Cardiac fibroblast (primary cell): ENCODE measurements at regions not wholly inside any gene's neighbourhood (a gene's known extent, or its start where the extent isn't known, plus 50 kb on each side); places are given as distances from the start of the nearest gene placed in this dataset.

Experiments
- DNase-seq, 2 donors: peaks; one replicate each; pipeline versions ENCODE4 v3.0.0 to v3.0.0-alpha.2; 2010; ENCODE audit warnings: low read depth in 2 of 2
- H3K4me3 ChIP-seq, 2 donors: replicated peaks in 1 of 2; 1 replicate in 1 of 2; 2 replicates in 1 of 2; pipeline ENCODE4 v1.5.1; 2011; ENCODE audit warnings: low read depth in 2 of 2, low read length in 2 of 2, mild to moderate bottlenecking in 2 of 2, moderate library complexity in 1 of 2
- TF ChIP-seq, protein P1 (sequence below): IDR thresholded peaks from one replicate; pipeline ENCODE4 v1.5.1; 2011; ENCODE audit warnings: low read depth, mild to moderate bottlenecking, low read length, inconsistent platforms

DNA sequence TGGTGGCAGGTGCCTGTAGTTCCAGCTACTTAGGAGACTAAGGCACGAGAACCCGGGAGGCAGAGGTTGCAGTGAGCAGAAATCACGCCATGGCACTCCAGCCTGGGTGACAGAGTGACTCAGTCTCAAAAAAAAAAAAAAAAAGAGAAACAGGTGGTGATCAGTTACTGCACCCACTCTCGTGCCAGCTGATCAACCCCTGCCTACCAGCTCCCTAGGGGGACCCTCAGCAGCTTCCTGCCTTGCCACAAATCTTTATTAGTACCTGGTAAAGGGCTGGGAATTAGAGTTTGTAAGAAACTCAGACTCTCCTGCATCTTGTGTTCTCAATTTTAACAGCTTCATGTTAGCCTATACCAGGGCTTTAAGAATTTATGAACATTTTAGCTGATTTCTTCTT lies 914.9 kb downstream of the EFNA5 start:
- TF ChIP-seq, protein P1, sequence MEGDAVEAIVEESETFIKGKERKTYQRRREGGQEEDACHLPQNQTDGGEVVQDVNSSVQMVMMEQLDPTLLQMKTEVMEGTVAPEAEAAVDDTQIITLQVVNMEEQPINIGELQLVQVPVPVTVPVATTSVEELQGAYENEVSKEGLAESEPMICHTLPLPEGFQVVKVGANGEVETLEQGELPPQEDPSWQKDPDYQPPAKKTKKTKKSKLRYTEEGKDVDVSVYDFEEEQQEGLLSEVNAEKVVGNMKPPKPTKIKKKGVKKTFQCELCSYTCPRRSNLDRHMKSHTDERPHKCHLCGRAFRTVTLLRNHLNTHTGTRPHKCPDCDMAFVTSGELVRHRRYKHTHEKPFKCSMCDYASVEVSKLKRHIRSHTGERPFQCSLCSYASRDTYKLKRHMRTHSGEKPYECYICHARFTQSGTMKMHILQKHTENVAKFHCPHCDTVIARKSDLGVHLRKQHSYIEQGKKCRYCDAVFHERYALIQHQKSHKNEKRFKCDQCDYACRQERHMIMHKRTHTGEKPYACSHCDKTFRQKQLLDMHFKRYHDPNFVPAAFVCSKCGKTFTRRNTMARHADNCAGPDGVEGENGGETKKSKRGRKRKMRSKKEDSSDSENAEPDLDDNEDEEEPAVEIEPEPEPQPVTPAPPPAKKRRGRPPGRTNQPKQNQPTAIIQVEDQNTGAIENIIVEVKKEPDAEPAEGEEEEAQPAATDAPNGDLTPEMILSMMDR, result no peak
- no peak overlapping the region for H3K4me3 ChIP-seq
- no peak for DNase-seq

- DNase-seq, result no peak
- TF ChIP-seq, protein P1, result no peak
These were observed 915.7 kb downstream of the EFNA5 start for GRCh38 chr5:106755066-106755465.

DNA sequence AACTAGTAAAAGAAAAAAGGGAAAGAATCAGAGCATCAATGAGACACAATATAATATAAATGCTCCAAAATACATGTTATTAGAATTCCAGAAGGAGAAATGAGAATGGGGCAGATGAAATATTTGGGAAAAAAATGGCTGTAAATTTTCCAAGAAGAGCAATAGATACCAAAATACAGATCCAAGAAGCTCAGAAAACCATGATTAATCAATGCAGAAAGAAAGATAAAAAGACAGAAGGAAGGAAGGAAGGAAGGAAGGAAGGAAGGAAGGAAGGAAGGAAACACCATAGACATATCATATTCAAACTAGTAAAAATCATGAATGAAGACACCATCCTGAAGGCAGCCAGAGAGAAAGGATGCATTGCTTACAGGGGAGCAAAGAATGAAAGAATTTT lies 920.9 kb downstream of the EFNA5 start:
- no peak for DNase-seq
- TF ChIP-seq, protein P1, result no peak
- H3K4me3 ChIP-seq, result no peak overlapping the region

More at GRCh38 chr5:106755066-106755465, 915.7 kb downstream of the EFNA5 start:
- no peak overlapping the region for H3K4me3 ChIP-seq

DNA sequence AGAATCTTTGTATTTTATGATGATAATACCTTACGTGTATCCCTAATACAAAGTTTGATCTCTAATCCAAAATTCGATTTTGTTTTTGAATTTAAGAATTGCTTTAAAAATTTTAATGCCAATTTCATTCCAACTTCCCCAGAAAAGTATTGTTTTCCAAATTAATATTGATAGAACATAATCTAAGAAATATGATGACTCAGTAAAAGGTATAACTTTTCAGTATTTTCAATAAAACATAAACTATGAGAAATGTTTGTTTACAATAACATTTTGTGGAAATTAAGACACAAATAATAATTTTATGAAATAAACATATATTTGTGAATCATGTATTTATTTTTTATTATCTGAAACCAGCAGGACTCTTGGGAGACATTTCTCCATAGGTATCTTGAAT lies 931.6 kb downstream of the EFNA5 start:
- H3K4me3 ChIP-seq, result no peak overlapping the region
- TF ChIP-seq, protein P1, result no peak
- DNase-seq, result no peak

DNA sequence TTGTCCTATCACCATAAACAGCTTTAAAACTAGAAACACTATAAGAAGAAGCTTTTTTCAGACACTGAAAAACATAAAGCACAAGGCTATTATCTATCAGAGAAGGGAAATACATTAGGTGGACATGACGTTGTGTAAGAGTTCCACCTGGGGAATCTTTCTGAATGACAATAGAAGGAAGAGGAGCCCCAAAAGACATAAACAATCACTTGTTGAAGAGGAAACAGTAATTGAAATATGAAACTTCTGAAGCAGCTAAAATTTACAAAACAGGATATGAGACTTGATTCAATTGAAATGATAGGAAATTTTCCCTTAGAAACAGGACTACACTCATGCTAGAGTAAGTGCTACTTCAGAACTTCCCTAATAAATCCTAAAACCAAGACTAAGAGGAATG lies 933.6 kb downstream of the EFNA5 start:
- no peak overlapping the region for H3K4me3 ChIP-seq
- TF ChIP-seq, protein P1, result no peak
- no peak for DNase-seq

- H3K4me3 ChIP-seq, result no peak overlapping the region
- DNase-seq, result no peak
- TF ChIP-seq, protein P1, result no peak
These were observed 938.1 kb downstream of the EFNA5 start for GRCh38 chr5:106732624-106733023.

GRCh38 chr5:106730912-106731311 lies 939.8 kb downstream of the EFNA5 start:
- TF ChIP-seq, protein P1, result no peak
- H3K4me3 ChIP-seq, result no peak overlapping the region

More at GRCh38 chr5:106730912-106731311, 939.8 kb downstream of the EFNA5 start:
- DNase-seq, result no peak
